ENCODE measurements at regions not wholly inside any gene's neighbourhood (a gene's known extent, or its start where the extent isn't known, plus 50 kb on each side); places are given as distances from the start of the nearest gene placed in this dataset.
"Not testable (repeated sequence)": the region's sequence is repeated elsewhere in the genome, so short reads cannot be mapped to it uniquely, and the experiment has no call there.

DNA sequence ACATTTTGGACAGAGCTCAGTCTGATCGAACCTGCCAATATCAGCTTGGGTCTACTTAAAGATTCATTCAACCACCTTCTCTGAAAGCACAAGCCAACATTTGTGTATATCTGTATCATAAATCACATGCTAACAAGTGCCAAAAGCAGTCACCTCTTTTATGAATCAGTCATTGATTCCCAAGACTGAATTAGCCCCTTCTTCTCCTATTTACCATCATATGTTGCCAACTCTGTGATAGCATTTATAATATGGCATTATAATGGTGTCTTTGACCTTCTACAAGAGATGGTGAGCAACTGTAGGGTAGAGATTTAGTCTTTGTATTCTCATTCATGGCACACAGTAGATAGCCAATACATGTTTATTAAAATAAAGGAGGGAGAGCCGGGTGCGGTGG lies 61.4 kb downstream of the DDX53 start:
- no peak for DNase-seq
- Histone ChIP-seq H3K36me3 (no peaks in the 10 kb centered on the region), H3K9me3 (no peaks in the 10 kb centered on the region), H3K27me3 (no peaks in the 10 kb centered on the region), H3K4me3 (no peak overlapping the region)

DNA sequence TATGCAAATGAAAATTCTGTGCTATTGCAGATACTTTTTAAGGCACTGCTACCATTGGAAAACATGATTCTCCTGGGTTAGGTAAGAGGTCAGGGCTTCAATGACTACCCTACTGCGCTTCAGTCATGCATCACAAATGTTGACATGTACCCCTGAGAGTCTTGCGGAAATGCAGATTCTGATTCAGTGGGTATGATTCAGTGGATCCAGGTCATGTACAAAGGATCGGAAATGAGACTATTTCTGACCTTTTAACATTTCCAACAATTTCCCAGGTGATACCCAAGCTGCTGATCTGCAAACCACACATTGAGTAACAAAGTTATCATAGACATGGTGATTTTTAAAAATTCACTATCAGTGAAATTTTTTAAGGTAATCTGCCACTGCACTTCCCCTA lies 62.6 kb downstream of the DDX53 start:
- Histone ChIP-seq H3K27me3 (no peaks in the 10 kb centered on the region), H3K4me3 (no peak overlapping the region), H3K36me3 (no peaks in the 10 kb centered on the region), H3K9me3 (no peaks in the 10 kb centered on the region)
- no peak for DNase-seq

DNA sequence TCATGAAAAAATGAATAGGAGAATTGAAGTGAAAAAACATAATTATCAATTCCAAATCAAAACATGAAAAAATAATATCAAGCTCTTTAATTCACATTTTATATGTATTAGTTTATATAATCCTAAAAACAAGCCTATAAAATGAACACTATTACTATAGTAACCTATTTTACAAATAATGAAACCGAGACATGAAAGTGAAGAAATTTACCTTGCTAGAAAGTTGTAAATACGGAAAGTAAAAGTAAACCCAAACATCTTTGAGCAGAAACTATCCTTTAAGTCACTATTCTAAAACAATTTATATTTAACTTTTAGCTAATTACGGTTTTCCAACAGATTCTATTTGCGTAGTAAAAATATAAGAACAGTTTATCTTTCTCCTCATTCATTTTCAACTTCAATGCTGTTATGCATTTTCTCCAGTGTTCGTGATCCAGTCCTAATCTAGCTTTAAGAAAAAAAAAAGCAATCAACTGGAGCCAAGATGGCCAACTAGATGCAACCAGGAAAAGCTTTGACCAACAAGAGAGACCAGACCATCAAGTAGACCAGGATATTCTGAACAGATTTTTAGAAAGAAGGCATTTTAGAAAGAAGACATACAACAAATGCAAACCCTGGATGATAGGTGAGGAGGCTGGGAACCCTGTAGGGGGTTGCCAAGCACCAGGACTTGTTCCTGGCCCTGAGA lies 67.0 kb downstream of the DDX53 start:
- H3K9me3 ChIP-seq = no peaks in the 10 kb centered on the region
- no peak overlapping the region for H3K4me3 ChIP-seq
- no peaks in the 10 kb centered on the region for H3K27me3 ChIP-seq
- no peak for DNase-seq
- no peaks in the 10 kb centered on the region for H3K36me3 ChIP-seq

- not testable (repeated sequence) for H3K36me3 ChIP-seq, H3K9me3 ChIP-seq, H3K4me3 ChIP-seq, DNase-seq, H3K27me3 ChIP-seq
Measured at GRCh38 chrX:23075461-23075860, 75.7 kb downstream of the DDX53 start.

DNA sequence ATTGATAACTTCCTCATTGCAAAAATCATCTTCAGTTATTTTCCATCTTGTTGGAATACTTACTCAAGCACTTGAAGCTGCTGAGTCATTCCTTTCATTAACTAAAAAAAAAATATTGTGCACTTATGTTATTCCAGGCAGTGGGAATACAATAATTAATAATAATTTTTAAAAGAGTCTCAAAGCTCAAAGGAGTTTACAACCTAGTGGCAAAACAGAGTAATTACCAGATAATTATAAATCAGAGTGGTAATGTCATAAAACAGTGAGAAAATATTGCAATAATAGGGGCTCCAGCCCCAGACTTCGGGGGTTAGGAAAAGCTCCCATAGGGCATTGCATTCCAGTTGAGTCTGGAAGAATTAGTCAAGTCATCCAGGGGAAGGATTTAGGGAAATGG lies 79.6 kb downstream of the DDX53 start:
- Histone ChIP-seq H3K4me3 (no peak overlapping the region), H3K27me3 (no peaks in the 10 kb centered on the region), H3K36me3 (no peaks in the 10 kb centered on the region), H3K9me3 (no peaks in the 10 kb centered on the region)
- no peak for DNase-seq

DNA sequence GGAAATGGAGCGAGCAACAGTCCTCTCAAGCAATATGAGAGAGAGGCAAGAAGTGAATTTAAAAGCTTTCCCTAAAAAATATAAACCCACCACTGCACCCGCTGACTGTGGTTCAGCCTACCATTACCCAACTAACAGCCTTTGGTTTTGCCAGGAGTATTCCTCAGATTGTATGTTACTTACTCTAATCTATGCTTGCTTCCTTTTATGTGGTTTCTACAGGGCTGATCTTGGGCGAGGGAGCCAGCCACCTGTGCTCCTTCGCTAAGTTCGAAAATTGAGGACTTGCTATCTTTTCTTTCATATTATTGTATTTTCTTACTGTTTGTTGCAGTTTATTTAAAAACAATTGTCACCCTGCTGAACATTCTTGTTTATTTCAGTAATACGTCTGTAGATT lies 101.1 kb downstream of the DDX53 start:
- no peaks in the 10 kb centered on the region for H3K9me3 ChIP-seq
- H3K27me3 ChIP-seq = no peaks in the 10 kb centered on the region
- no peak overlapping the region for H3K4me3 ChIP-seq
- H3K36me3 ChIP-seq = no peaks in the 10 kb centered on the region
- no peak for DNase-seq

GRCh38 chrX:23103546-23103945 lies 103.8 kb downstream of the DDX53 start:
- no peak for DNase-seq
- H3K36me3 ChIP-seq = no peaks in the 10 kb centered on the region
- no peak overlapping the region for H3K4me3 ChIP-seq

DNA sequence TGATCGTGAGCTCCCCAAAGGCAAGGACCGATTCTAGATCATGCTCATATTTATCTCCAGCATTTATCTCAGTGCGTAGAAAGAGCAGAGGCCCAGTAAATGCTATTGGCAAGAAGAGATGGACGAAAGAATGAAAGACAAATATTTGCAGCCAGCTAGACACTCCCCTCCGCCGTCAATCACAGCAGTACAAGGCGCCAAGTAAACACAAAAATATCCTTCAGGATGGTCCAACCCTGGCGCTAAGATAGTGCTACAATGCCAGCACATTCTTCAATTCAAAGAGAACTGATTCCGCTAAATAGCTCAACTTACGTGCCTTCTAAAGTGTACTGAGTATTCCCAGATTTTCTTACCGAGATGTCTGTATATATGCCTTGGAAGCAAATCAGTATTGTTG lies 114.5 kb downstream of the DDX53 start:
- no peaks in the 10 kb centered on the region for H3K27me3 ChIP-seq
- no peaks in the 10 kb centered on the region for H3K9me3 ChIP-seq
- DNase-seq = no peak
- no peak overlapping the region for H3K4me3 ChIP-seq
- no peaks in the 10 kb centered on the region for H3K36me3 ChIP-seq

More at GRCh38 chrX:23103546-23103945, 103.8 kb downstream of the DDX53 start:
- Histone ChIP-seq H3K9me3 (no peaks in the 10 kb centered on the region), H3K27me3 (no peaks in the 10 kb centered on the region)

- H3K4me3 ChIP-seq = no peak overlapping the region
- DNase-seq = no peak
- no peaks in the 10 kb centered on the region for H3K36me3 ChIP-seq
- no peaks in the 10 kb centered on the region for H3K9me3 ChIP-seq
- no peaks in the 10 kb centered on the region for H3K27me3 ChIP-seq
Measured at GRCh38 chrX:23115651-23116050, 115.9 kb downstream of the DDX53 start.

GRCh38 chrX:23118163-23118562 lies 118.4 kb downstream of the DDX53 start:
- H3K36me3 ChIP-seq = no peaks in the 10 kb centered on the region
- H3K9me3 ChIP-seq = no peaks in the 10 kb centered on the region
- H3K27me3 ChIP-seq = no peaks in the 10 kb centered on the region
- no peak overlapping the region for H3K4me3 ChIP-seq
- no peak for DNase-seq

DNA sequence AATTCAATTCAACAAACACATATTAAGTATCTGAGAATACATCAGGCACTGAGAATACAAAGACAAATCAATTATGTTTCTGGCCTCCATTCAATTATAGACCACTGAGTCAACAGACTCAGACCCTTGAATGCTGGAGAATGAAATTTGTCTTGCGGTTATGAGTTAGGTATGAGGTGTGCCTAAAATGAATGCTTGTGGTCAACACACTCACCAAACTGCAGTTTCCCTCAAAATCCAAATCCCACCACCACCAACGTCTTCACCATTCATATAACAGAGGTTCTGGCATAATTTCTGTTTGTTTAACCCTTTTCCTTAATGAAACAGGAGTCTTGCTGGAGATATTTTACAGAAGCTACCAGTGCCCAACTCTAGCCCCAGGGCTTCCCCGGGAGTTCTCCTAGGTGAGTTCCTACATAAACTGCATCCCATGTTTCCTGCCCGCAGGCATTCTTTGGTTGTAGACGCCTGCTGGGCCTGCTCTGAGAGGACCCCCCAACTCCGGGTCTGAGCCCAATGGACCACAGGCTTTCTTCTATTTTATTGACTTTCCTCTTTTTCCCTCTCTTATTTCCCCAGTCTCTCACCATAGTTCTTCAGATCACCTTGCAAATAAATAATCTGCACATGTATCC lies 119.2 kb downstream of the DDX53 start:
- H3K9me3 ChIP-seq = no peaks in the 10 kb centered on the region
- H3K36me3 ChIP-seq = no peaks in the 10 kb centered on the region
- no peaks in the 10 kb centered on the region for H3K27me3 ChIP-seq
- DNase-seq = no peak
- no peak overlapping the region for H3K4me3 ChIP-seq

DNA sequence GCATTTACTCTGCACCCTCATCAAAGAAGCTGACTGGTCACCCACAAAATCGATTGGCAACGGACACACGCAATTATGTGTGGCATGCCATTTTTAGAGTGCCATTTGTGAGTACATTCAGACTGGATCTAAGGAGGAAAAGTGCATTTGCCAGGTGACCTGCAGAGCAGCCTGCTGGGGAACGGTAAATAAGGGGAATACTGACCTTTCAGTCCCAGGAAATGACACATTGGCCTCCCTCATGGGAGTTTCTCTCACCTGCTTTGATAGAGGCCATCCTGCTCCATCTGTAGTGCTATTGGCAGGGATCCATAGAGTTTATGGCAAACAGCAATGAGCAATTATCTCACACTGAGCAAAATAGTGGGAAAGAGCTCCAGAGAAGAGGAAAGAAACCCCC lies 127.8 kb downstream of the DDX53 start:
- Histone ChIP-seq H3K4me3 (no peak overlapping the region), H3K9me3 (no peaks in the 10 kb centered on the region), H3K36me3 (no peaks in the 10 kb centered on the region), H3K27me3 (no peaks in the 10 kb centered on the region)
- DNase-seq = no peak

GRCh38 chrX:23133551-23133950 lies 133.8 kb downstream of the DDX53 start:
- H3K27me3 ChIP-seq = no peaks in the 10 kb centered on the region
- H3K36me3 ChIP-seq = no peaks in the 10 kb centered on the region
- no peaks in the 10 kb centered on the region for H3K9me3 ChIP-seq
- DNase-seq = no peak
- H3K4me3 ChIP-seq = no peak overlapping the region

DNA sequence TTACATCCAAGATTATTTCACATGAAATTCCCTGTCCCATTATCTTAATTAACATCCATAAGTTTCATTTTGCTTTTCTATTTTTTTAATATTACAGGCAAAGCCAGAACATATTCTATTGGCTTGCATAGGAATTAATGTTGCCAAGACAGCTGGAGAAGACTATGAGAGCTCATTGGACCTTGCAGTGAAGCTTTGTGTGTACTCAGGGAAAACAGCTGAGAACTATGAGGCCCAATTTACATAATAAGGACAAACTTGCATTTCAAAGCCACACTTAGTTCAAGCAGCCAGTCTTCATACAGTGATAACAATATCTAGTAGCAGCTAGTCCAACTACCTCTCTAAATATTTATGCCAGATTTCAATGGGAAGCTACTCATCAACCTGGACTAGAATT lies 134.4 kb downstream of the DDX53 start:
- Histone ChIP-seq H3K9me3 (no peaks in the 10 kb centered on the region), H3K4me3 (no peak overlapping the region), H3K36me3 (no peaks in the 10 kb centered on the region), H3K27me3 (no peaks in the 10 kb centered on the region)
- DNase-seq = no peak

DNA sequence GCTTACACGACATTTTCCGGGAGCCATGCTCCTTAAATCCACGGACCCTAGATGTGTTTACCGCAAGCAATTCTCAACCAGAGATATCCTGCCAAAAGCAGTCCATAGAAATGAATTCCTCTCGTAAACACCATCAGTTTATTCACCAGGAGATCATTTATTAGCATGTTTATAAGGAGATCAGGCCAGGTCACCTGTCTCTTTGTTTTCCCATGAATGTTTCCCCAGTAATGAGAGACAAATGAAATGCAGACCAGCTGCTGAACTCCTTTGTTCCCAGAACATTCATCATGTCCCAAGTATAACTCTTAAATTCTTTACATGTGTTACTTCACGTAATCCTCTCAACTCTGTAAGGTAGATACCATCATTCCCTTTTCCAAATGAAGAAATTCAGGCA lies 137.1 kb downstream of the DDX53 start:
- Histone ChIP-seq H3K27me3 (no peaks in the 10 kb centered on the region), H3K4me3 (no peak overlapping the region), H3K36me3 (no peaks in the 10 kb centered on the region), H3K9me3 (no peaks in the 10 kb centered on the region)
- DNase-seq = no peak

DNA sequence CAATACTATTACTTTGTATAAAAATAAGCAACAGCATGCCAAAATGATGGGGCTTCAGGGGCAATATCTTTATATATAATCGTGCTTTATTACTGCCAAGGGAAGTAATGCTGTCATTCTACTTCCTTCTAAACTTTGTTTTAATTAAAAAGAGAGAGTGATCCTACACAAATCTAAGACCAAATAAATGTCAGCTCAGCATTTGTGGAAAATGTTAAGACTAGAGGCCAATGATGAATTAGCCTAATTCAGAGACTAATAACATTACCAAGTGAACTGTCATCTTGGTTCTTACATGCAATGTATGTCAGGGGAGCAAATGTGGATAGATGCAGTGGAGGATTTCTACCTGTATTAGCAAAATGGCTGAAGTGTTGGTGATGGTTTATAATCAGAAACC lies 166.4 kb upstream of the PTCHD1 start:
- H3K36me3 ChIP-seq = no peaks in the 10 kb centered on the region
- H3K9me3 ChIP-seq = no peaks in the 10 kb centered on the region
- DNase-seq = no peak
- no peak overlapping the region for H3K4me3 ChIP-seq
- H3K27me3 ChIP-seq = no peaks in the 10 kb centered on the region

DNA sequence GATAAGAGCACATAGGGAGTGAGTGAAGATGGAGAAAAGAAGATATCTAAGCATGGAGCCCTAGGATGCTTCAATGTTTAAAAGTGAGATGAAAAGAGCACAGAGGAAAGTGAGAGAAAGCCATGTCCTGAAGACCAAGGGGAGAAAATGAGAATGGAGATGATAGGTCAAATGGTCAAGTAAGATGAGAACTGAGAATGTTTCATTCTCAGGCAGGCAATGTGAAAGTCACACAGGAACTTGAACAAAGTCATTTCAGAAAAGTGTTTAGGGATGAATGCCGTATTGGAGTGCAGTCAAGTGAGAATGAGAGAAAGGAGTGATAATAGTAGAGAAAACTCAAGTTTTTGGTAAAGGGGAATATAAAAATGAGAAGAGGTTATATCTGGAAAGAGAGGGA lies 148.7 kb upstream of the PTCHD1 start:
- no peaks in the 10 kb centered on the region for H3K36me3 ChIP-seq
- no peaks in the 10 kb centered on the region for H3K27me3 ChIP-seq
- no peaks in the 10 kb centered on the region for H3K9me3 ChIP-seq
- no peak for DNase-seq
- no peak overlapping the region for H3K4me3 ChIP-seq

GRCh38 chrX:23187819-23188218 lies 146.8 kb upstream of the PTCHD1 start:
- no peaks in the 10 kb centered on the region for H3K9me3 ChIP-seq
- DNase-seq = no peak
- no peaks in the 10 kb centered on the region for H3K36me3 ChIP-seq

More at GRCh38 chrX:23187819-23188218, 146.8 kb upstream of the PTCHD1 start:
- no peaks in the 10 kb centered on the region for H3K27me3 ChIP-seq
- H3K4me3 ChIP-seq = no peak overlapping the region
